ENCODE measurements at regions not wholly inside any gene's neighbourhood (a gene's known extent, or its start where the extent isn't known, plus 50 kb on each side); places are given as distances from the start of the nearest gene placed in this dataset.

DNA sequence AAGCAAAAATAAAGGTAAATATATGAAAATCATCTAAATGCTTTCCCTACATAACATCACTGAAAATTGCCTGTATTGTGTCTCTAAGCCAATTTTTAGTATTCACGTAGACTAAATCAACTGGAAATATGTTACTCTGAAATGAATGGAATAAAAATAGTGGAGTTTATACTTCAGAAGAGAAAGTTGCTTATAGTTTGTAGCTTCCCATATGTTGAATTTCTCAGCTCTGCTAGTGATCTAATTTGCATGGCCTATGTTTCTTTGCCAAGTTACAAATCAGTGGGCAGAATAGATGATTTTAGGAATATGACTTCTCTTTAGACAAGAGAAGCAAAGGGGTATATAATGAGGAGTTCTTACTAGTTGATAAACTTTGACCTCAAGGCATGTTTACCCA is 850.2 kb downstream of the OLFM4 start:
- Mint-ChIP-seq H3K4me3 (no peak overlapping the region), H3K27ac (no peak overlapping the region), H3K4me1 (no peaks in the 10 kb centered on the region), H3K9me3 (peaks cover 4% of the 10 kb centered on the region), H3K36me3 (no peaks in the 10 kb centered on the region), H3K27me3 (ENCODE audit: insufficient read depth, low read depth) (no peaks in the 10 kb centered on the region)
- Histone ChIP-seq H3F3A (ENCODE audit: low read depth) (no peaks in the 10 kb centered on the region), H3K36me3 (no peaks in the 10 kb centered on the region), H3K27ac (no peak overlapping the region), H2AFZ (replicated peaks) (no peak overlapping the region), H3K4me1 (no peaks in the 10 kb centered on the region), H3K27me3 (no peaks in the 10 kb centered on the region), H4K20me1 (ENCODE audit: low read depth) (no peaks in the 10 kb centered on the region), H3K9me3 (ENCODE audit: low read depth) (no peaks in the 10 kb centered on the region), H3K4me3 (no peak overlapping the region), H3K79me2 (ENCODE audit: low read depth) (no peaks in the 10 kb centered on the region), H3K9ac (no peak overlapping the region), H3K4me2 (no peak overlapping the region)
- TF ChIP-seq, protein P1, sequence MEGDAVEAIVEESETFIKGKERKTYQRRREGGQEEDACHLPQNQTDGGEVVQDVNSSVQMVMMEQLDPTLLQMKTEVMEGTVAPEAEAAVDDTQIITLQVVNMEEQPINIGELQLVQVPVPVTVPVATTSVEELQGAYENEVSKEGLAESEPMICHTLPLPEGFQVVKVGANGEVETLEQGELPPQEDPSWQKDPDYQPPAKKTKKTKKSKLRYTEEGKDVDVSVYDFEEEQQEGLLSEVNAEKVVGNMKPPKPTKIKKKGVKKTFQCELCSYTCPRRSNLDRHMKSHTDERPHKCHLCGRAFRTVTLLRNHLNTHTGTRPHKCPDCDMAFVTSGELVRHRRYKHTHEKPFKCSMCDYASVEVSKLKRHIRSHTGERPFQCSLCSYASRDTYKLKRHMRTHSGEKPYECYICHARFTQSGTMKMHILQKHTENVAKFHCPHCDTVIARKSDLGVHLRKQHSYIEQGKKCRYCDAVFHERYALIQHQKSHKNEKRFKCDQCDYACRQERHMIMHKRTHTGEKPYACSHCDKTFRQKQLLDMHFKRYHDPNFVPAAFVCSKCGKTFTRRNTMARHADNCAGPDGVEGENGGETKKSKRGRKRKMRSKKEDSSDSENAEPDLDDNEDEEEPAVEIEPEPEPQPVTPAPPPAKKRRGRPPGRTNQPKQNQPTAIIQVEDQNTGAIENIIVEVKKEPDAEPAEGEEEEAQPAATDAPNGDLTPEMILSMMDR (IDR thresholded peaks at IDR 0.05): no peak
- TF ChIP-seq EZH2phosphoT487 (IDR thresholded peaks at IDR 0.05) (no peak), EZH2 (IDR thresholded peaks at IDR 0.05) (no peak)
- DNase-seq (ENCODE audit: low spot score): no peak

DNA sequence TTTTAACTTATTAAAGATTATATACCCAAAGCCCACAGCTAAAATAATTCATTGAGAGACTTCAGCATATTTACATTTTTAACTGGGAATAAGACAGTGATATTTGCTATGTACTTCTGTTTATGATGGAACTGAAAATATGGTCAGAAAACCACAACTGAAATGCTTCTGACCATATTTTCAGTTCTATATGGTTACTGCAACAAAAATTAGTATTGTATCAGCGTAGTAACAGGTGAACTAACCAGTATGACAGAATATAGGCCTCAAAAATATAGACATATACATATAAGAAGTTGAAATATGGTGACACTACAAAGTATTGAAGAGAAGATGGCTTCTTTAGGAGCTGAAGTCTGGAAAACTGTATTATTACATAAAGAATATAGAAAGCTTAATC is 857.4 kb downstream of the OLFM4 start:
- Mint-ChIP-seq H3K27me3 (ENCODE audit: insufficient read depth, low read depth) (no peaks in the 10 kb centered on the region), H3K4me1 (no peaks in the 10 kb centered on the region), H3K27ac (no peak overlapping the region), H3K36me3 (no peaks in the 10 kb centered on the region), H3K9me3 (peaks cover 4% of the 10 kb centered on the region), H3K4me3 (no peak overlapping the region)
- Histone ChIP-seq H3K4me2 (no peak overlapping the region), H3K9me3 (ENCODE audit: low read depth) (no peaks in the 10 kb centered on the region), H4K20me1 (ENCODE audit: low read depth) (no peaks in the 10 kb centered on the region), H3K27ac (no peak overlapping the region), H3K36me3 (no peaks in the 10 kb centered on the region), H3F3A (ENCODE audit: low read depth) (no peaks in the 10 kb centered on the region), H3K9ac (no peak overlapping the region), H2AFZ (replicated peaks) (no peak overlapping the region), H3K79me2 (ENCODE audit: low read depth) (no peaks in the 10 kb centered on the region), H3K27me3 (no peaks in the 10 kb centered on the region), H3K4me3 (no peak overlapping the region), H3K4me1 (no peaks in the 10 kb centered on the region)
- TF ChIP-seq, protein P1 (IDR thresholded peaks at IDR 0.05): no peak
- TF ChIP-seq EZH2phosphoT487 (IDR thresholded peaks at IDR 0.05) (no peak), EZH2 (IDR thresholded peaks at IDR 0.05) (no peak)
- DNase-seq (ENCODE audit: low spot score): no peak

DNA sequence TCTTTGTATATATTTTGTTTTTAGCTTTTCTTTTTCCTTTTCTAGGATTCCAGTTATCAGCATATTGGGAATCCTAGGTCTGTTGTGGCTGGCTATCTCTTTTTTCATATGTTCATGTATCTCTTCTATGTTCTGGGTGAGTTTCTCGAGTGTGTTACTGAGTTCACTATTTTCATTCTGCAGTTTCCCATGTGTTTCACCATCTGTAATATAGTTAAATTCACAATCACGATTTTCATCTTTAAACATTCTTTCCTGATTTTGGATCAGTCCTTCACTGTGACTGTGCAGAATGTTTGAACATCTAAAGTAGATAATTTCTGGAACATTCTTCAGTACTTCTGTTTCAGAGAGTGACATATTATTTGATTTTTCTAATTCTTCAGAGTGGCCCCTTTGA is 862.1 kb downstream of the OLFM4 start:
- Histone ChIP-seq H3K79me2 (ENCODE audit: low read depth) (no peaks in the 10 kb centered on the region), H3K4me2 (no peak overlapping the region), H3K36me3 (no peaks in the 10 kb centered on the region), H4K20me1 (ENCODE audit: low read depth) (no peaks in the 10 kb centered on the region), H3F3A (ENCODE audit: low read depth) (no peaks in the 10 kb centered on the region), H3K9ac (no peak overlapping the region), H3K9me3 (ENCODE audit: low read depth) (no peaks in the 10 kb centered on the region), H3K4me1 (no peaks in the 10 kb centered on the region), H3K27me3 (no peaks in the 10 kb centered on the region), H3K27ac (no peak overlapping the region), H2AFZ (replicated peaks) (no peak overlapping the region), H3K4me3 (no peak overlapping the region)
- Mint-ChIP-seq H3K27me3 (ENCODE audit: insufficient read depth, low read depth) (no peaks in the 10 kb centered on the region), H3K4me3 (no peak overlapping the region), H3K27ac (no peak overlapping the region), H3K4me1 (peaks cover 5% of the 10 kb centered on the region), H3K36me3 (no peaks in the 10 kb centered on the region), H3K9me3 (peaks cover 2% of the 10 kb centered on the region)
- no peak for DNase-seq (ENCODE audit: low spot score)
- no peak for TF ChIP-seq EZH2 (IDR thresholded peaks at IDR 0.05)
- TF ChIP-seq, protein P1 (IDR thresholded peaks at IDR 0.05): no peak
- no peak for TF ChIP-seq EZH2phosphoT487 (IDR thresholded peaks at IDR 0.05)

DNA sequence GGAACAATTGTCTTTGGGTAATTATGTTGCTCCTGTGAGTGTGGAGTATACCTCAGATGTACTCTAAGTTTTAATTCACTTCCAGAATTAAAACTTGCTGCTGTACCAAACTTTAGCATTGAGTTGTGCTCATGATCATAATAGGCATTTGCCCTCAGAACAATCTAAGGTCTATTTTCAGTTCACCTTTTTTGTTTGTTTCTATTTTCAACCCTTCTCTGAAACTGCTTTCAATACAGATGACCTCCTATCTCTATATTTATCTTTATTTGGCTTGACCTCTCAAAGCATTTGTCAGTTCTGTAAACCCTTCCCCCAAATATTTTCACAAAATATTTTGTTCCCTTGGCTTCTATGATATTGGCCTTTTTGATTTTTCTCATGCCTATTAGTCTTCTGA is 873.0 kb downstream of the OLFM4 start:
- H3F3A ChIP-seq (ENCODE audit: low read depth): no peaks in the 10 kb centered on the region
- Mint-ChIP-seq H3K27me3 (ENCODE audit: insufficient read depth, low read depth) (peaks cover 2% of the 10 kb centered on the region), H3K36me3 (no peaks in the 10 kb centered on the region), H3K4me1 (no peaks in the 10 kb centered on the region), H3K27ac (no peak overlapping the region), H3K4me3 (no peak overlapping the region), H3K9me3 (no peaks in the 10 kb centered on the region)
- no peaks in the 10 kb centered on the region for H3K27me3 ChIP-seq
- no peak overlapping the region for H3K9ac ChIP-seq
- no peaks in the 10 kb centered on the region for H3K9me3 ChIP-seq (ENCODE audit: low read depth)
- no peaks in the 10 kb centered on the region for H3K4me1 ChIP-seq
- no peak overlapping the region for H3K27ac ChIP-seq
- no peak overlapping the region for H3K4me2 ChIP-seq
- no peak overlapping the region for H3K4me3 ChIP-seq
- DNase-seq (ENCODE audit: low spot score): no peak
- no peaks in the 10 kb centered on the region for H4K20me1 ChIP-seq (ENCODE audit: low read depth)
- H3K79me2 ChIP-seq (ENCODE audit: low read depth): no peaks in the 10 kb centered on the region
- TF ChIP-seq, protein P1 (IDR thresholded peaks at IDR 0.05): no peak
- TF ChIP-seq EZH2phosphoT487 (IDR thresholded peaks at IDR 0.05) (no peak), EZH2 (IDR thresholded peaks at IDR 0.05) (no peak)
- no peak overlapping the region for H2AFZ ChIP-seq (replicated peaks)
- H3K36me3 ChIP-seq: no peaks in the 10 kb centered on the region
